Nephron (organoid): ENCODE measurements at regions not wholly inside any gene's neighbourhood (a gene's known extent, or its start where the extent isn't known, plus 50 kb on each side); places are given as distances from the start of the nearest gene placed in this dataset.

Experiments
- H3K27ac Mint-ChIP-seq, 3 experiments: 2 replicates each; pipeline ENCODE4 v1.8.0; 2020; ENCODE audit warnings: mixed read lengths in 3 of 3, mild to moderate bottlenecking in 2 of 3, moderate library complexity in 1 of 3
- H3K27me3 Mint-ChIP-seq: 2 replicates; pipeline ENCODE4 v1.8.0; 2021; ENCODE audit warnings: low read depth, mild to moderate bottlenecking, moderate library complexity, mixed read lengths
- H3K36me3 Mint-ChIP-seq: 2 replicates; pipeline ENCODE4 v1.8.0; 2020; ENCODE audit warnings: low read depth, mixed read lengths
- H3K4me1 Mint-ChIP-seq: 2 replicates; pipeline ENCODE4 v1.8.0; 2020; ENCODE audit warnings: mixed read lengths
- H3K4me3 Mint-ChIP-seq, 3 experiments: 2 replicates each; pipeline ENCODE4 v1.8.0; 2020; ENCODE audit warnings: mild to moderate bottlenecking in 3 of 3, mixed read lengths in 3 of 3, moderate library complexity in 2 of 3
- H3K9me3 Mint-ChIP-seq: 2 replicates; pipeline ENCODE4 v1.8.0; 2020; ENCODE audit warnings: mixed read lengths
- TF ChIP-seq, protein P1 (sequence below), 3 experiments: fragments of 200-600 bp; sonication (generic); IDR thresholded peaks; one replicate each; pipeline ENCODE4 v1.5.0; 2021; ENCODE audit warnings: antibody characterized with exemption in 3 of 3; ENCODE audit not compliant: unreplicated experiment in 3 of 3

DNA sequence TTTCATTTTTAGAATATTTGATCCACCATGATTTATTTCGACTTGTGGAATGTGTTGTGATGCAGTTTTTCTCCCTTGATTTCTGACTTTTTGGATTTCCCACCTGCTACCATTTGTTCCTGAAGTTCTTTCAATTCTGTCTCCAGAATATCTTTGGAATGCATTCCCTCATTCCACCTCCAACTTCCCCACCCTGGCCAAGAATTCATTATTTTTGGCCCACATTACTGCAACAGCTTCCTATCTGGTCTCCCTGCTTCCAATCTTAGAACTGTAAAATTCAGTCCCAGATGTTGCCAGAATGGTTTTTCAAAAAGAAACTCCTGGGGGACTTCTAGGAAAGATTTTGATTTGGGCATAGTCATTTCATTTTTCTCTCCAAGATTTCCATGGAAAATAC is 182.3 kb upstream of the HS3ST4 start:
- Mint-ChIP-seq H3K27ac (no peak overlapping the region), H3K9me3 (no peaks in the 10 kb centered on the region), H3K4me3 (no peak overlapping the region), H3K36me3 (no peaks in the 10 kb centered on the region), H3K27me3 (no peaks in the 10 kb centered on the region), H3K4me1 (no peaks in the 10 kb centered on the region)
- TF ChIP-seq, protein P1, sequence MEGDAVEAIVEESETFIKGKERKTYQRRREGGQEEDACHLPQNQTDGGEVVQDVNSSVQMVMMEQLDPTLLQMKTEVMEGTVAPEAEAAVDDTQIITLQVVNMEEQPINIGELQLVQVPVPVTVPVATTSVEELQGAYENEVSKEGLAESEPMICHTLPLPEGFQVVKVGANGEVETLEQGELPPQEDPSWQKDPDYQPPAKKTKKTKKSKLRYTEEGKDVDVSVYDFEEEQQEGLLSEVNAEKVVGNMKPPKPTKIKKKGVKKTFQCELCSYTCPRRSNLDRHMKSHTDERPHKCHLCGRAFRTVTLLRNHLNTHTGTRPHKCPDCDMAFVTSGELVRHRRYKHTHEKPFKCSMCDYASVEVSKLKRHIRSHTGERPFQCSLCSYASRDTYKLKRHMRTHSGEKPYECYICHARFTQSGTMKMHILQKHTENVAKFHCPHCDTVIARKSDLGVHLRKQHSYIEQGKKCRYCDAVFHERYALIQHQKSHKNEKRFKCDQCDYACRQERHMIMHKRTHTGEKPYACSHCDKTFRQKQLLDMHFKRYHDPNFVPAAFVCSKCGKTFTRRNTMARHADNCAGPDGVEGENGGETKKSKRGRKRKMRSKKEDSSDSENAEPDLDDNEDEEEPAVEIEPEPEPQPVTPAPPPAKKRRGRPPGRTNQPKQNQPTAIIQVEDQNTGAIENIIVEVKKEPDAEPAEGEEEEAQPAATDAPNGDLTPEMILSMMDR (IDR thresholded peaks at IDR 0.05; ENCODE audit: unreplicated experiment in 3 of 3): no peak

DNA sequence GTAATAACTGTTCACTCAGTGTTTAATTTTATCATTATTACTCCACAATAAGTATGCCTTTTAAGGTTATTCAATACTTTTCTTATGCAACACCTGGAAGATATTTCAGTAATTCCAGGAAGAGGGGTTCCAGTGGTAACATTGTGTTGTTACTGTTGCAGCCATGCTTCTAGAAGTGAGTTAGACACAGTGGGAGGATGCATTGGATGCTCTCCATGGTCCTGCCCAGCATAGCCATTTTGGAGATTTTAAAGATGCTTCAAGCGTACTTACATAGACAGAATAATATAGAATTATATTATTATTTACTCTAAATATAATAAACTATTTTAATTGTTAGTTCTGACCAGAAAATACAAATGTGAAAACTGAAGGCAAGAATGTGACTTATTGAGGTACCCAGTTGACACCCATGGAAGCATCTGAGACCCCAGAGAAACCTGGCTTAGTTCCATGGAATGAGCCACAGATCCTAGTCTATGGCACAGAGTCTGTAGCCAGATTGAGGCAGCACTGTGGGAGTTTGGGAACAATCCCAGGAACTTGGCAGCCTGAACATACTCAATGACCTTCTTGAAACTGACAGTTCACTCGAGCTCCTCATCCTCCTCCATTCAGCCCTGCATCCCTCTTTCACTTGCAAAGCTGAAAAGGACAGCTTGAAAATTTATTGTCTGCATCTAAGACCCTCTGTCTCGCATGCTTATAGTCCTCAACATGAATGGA is 190.1 kb upstream of the HS3ST4 start:
- Mint-ChIP-seq H3K27me3 (no peaks in the 10 kb centered on the region), H3K27ac (no peak overlapping the region), H3K36me3 (no peaks in the 10 kb centered on the region), H3K4me1 (no peaks in the 10 kb centered on the region), H3K4me3 (no peak overlapping the region), H3K9me3 (no peaks in the 10 kb centered on the region)
- TF ChIP-seq, protein P1 (IDR thresholded peaks at IDR 0.05; ENCODE audit: unreplicated experiment in 3 of 3): no peak

DNA sequence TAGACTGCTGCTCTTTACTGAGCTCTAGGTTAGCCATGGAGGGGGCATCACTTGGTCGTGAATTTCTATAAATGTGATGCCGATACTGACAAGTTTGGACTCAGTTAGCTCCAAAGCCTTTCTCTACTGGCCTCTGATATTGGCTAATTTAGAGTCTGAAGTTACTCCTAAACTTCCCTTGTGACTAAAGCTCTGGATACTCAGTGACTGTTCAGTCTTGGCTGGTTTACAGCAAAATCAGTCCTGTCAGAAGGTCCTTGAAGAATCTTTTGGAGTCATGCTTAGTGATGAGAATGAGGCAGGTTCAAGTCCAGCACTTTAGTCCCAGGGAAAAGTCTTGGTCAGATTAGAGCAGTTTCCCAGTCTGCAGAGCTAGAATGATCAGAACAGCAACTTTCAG is 197.5 kb upstream of the HS3ST4 start:
- Mint-ChIP-seq H3K36me3 (no peaks in the 10 kb centered on the region), H3K9me3 (peaks cover 13% of the 10 kb centered on the region), H3K4me3 (no peak overlapping the region), H3K27ac (no peak overlapping the region), H3K27me3 (no peaks in the 10 kb centered on the region), H3K4me1 (no peaks in the 10 kb centered on the region)
- TF ChIP-seq, protein P1 (IDR thresholded peaks at IDR 0.05; ENCODE audit: unreplicated experiment in 3 of 3): no peak

DNA sequence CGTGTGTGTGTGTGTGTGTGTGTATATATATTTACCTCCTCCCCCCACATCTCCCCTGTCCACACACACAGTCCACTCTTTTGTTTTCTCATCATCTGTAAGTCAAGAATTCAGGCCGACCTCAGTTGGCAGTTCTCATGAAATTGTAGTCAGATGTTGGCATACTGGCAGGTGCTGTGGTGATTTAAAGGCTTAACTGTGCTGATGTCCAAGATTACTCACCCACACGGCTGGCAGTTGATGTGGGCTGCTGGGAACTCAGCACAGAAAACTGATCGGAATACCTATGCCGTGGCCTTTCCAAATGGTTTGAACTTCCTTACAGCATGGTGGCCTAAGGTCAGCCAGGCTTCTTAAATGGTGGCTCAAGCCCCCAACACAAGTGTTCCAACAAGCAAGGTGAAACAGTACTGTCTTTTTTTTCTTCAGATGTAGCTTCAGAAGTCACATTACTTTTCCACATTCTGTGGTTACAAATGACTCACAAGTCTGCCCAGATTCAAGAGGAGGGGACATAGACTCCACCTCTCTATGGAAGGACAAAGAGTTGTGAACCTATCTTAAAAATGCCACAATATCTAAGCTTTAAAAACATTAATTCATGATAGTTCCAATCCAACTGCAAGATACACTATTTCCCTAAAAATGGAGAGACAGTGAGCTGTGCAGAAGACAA is 198.5 kb upstream of the HS3ST4 start:
- Mint-ChIP-seq H3K4me1 (no peaks in the 10 kb centered on the region), H3K9me3 (peaks cover 17% of the 10 kb centered on the region), H3K36me3 (no peaks in the 10 kb centered on the region), H3K27ac (no peak overlapping the region), H3K4me3 (no peak overlapping the region), H3K27me3 (peaks cover under 1% of the 10 kb centered on the region)
- TF ChIP-seq, protein P1 (IDR thresholded peaks at IDR 0.05; ENCODE audit: unreplicated experiment in 3 of 3): no peak

DNA sequence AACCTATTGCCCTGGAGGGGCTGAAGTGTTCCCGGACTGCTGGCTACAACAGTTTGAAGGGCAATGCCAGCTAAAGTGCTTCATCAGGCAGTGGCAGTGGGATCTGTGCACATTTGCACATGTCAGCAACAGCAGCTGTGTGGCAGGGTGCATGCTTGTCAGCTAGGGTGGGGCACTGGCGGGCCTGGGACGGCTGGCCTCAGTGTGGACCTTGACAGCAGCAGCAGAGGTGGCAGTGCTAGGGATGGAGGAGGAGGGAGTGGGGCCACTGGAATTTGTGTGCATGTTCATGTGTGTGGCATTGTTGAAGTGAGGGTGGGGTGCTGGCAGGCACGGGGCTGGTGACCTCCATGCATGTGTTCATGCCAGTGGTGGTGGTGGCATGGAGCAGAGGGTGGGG is 203.3 kb upstream of the HS3ST4 start:
- Mint-ChIP-seq H3K36me3 (peaks cover 4% of the 10 kb centered on the region), H3K4me3 (no peak overlapping the region), H3K27me3 (peaks cover 5% of the 10 kb centered on the region), H3K27ac (no peak overlapping the region), H3K4me1 (no peaks in the 10 kb centered on the region), H3K9me3 (peaks cover 43% of the 10 kb centered on the region)
- TF ChIP-seq, protein P1 (IDR thresholded peaks at IDR 0.05; ENCODE audit: unreplicated experiment in 3 of 3): no peak

DNA sequence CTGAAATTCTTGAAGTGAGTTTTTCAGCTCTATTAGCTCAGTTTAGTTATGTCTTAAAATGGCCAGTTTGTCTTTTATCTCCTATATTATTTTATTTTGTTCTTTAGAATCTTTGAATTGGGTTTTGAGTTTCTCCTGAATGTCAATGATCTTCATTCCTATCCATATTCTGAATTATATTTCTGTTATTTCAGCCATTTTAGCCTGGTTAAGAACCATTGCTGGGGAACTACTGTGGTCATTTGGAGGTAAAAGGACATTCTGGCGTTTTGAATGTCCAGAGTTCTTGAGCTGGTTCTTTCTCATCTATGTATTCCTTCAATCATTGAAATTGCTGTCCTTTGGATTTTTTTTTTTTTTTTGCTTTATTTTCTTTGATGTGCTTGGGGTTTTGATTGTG is 203.9 kb upstream of the HS3ST4 start:
- Mint-ChIP-seq H3K9me3 (peaks cover 43% of the 10 kb centered on the region), H3K36me3 (peaks cover 4% of the 10 kb centered on the region), H3K4me1 (no peaks in the 10 kb centered on the region), H3K27ac (no peak overlapping the region), H3K27me3 (peaks cover 5% of the 10 kb centered on the region), H3K4me3 (no peak overlapping the region)
- TF ChIP-seq, protein P1 (IDR thresholded peaks at IDR 0.05; ENCODE audit: unreplicated experiment in 3 of 3): no peak
